ENCODE measurements at regions not wholly inside any gene's neighbourhood (a gene's known extent, or its start where the extent isn't known, plus 50 kb on each side); places are given as distances from the start of the nearest gene placed in this dataset.
"Not testable (repeated sequence)": the region's sequence is repeated elsewhere in the genome, so short reads cannot be mapped to it uniquely, and the experiment has no call there.

- TF ChIP-seq CTCF (conservative IDR thresholded peaks at IDR 0.05; ENCODE audit: low read depth, low read length); RAD21 (IDR thresholded peaks at IDR 0.05; ENCODE audit: low read length); POLR2A (IDR thresholded peaks at IDR 0.05; ENCODE audit: low read depth, low read length); MAFK (IDR thresholded peaks at IDR 0.05; ENCODE audit: low read depth, low read length); MAZ (IDR thresholded peaks at IDR 0.05; ENCODE audit: borderline replicate concordance, low read depth, low read length); FOS (IDR thresholded peaks at IDR 0.05; ENCODE audit: low read depth, low read length); ELK1 (IDR thresholded peaks at IDR 0.05; ENCODE audit: borderline replicate concordance, low read depth, low read length); RCOR1 (IDR thresholded peaks at IDR 0.05; ENCODE audit: insufficient replicate concordance, low read length); RFX5 (IDR thresholded peaks at IDR 0.05; ENCODE audit: low read depth, low read length); CEBPB (IDR thresholded peaks at IDR 0.05; ENCODE audit: low read depth, low read length); MXI1 (IDR thresholded peaks at IDR 0.05; ENCODE audit: borderline replicate concordance, low read depth, low read length); SMC3 (IDR thresholded peaks at IDR 0.05; ENCODE audit: low read depth, low read length); CHD1 (IDR thresholded peaks at IDR 0.05; ENCODE audit: low read depth, low read length); BHLHE40 (IDR thresholded peaks at IDR 0.05; ENCODE audit: low read depth, low read length): not testable (repeated sequence)
These were observed 86.7 kb upstream of the OR4E1 start for GRCh38 chr14:21760360-21760759.

Data from IMR-90 (cell line).